H1 (cell line): ENCODE measurements at regions not wholly inside any gene's neighbourhood (a gene's known extent, or its start where the extent isn't known, plus 50 kb on each side); places are given as distances from the start of the nearest gene placed in this dataset.

ENCODE experiments used
- CTCF ChIA-PET: fragments of 300-600 bp; sonication (Branson Sonifier 250); formaldehyde crosslinking; loops from one replicate; lab custom pipeline; 2021; ENCODE audit not compliant: partially characterized antibody; lab: Charles Lee
- POLR2A ChIA-PET: fragments of 300-600 bp; sonication (Branson Sonifier 250); formaldehyde crosslinking; loops from one replicate; lab custom pipeline; 2021; ENCODE audit warnings: inconsistent platforms; ENCODE audit not compliant: partially characterized antibody; lab: Charles Lee
- DNase-seq, 2 experiments: peaks; one replicate each; pipeline versions ENCODE4 v3.0.0 to v3.0.0-alpha.2; 2010 to 2022; ENCODE audit warnings: low spot score in 2 of 2, low read depth in 1 of 2, mixed read lengths in 1 of 2
- FAIRE-seq: peaks from 2 replicates; lab custom pipeline; 2011; peaks lifted over from hg19 to GRCh38; lab: Jason Lieb, UNC
- H2AFZ ChIP-seq: 2 replicates; pipeline ENCODE4 v1.8.1; 2012; ENCODE audit warnings: low read length, inconsistent platforms
- H2AK5ac ChIP-seq: 2 replicates; pipeline ENCODE4 v1.6.1; 2013; ENCODE audit warnings: low read depth, low read length
- H2BK120ac ChIP-seq: replicated peaks from 2 replicates; pipeline ENCODE3; 2013; ENCODE audit warnings: low read depth, low read length, inconsistent platforms
- H2BK12ac ChIP-seq: 2 replicates; pipeline ENCODE4 v1.6.1; 2013; ENCODE audit warnings: low read depth, low read length
- H2BK15ac ChIP-seq: 2 replicates; pipeline ENCODE4 v1.6.1; 2013; ENCODE audit warnings: low read length
- H2BK20ac ChIP-seq: 2 replicates; pipeline ENCODE4 v1.6.1; 2013; ENCODE audit warnings: low read length
- H2BK5ac ChIP-seq: 2 replicates; pipeline ENCODE4 v1.6.1; 2013; ENCODE audit warnings: low read depth, low read length
- H3K14ac ChIP-seq: 2 replicates; pipeline ENCODE4 v1.6.1; 2013; ENCODE audit warnings: inconsistent platforms; ENCODE audit not compliant: insufficient read length
- H3K18ac ChIP-seq: 2 replicates; pipeline ENCODE4 v1.6.1; 2013; ENCODE audit warnings: low read length; ENCODE audit errors: extremely low read depth
- H3K23ac ChIP-seq: 2 replicates; pipeline ENCODE4 v1.6.1; 2013; ENCODE audit warnings: inconsistent platforms; ENCODE audit not compliant: insufficient read length
- H3K23me2 ChIP-seq: 2 replicates; pipeline ENCODE4 v1.6.1; 2013; ENCODE audit warnings: low read depth, low read length
- H3K27ac ChIP-seq: 2 replicates; pipeline ENCODE4 v1.6.1; 2011; ENCODE audit warnings: low read depth, low read length, inconsistent platforms
- H3K27me3 ChIP-seq, 4 experiments: replicated peaks in 1 of 4; 1 replicate in 1 of 4; 2 replicates in 3 of 4; pipeline versions ENCODE4 v1.6.1 to v1.8.1; 2011 to 2013; ENCODE audit warnings: low read length in 3 of 4, mild to moderate bottlenecking in 3 of 4, inconsistent platforms in 2 of 4, mixed read lengths in 2 of 4, moderate library complexity in 1 of 4; ENCODE audit not compliant: control insufficient read depth in 3 of 4, insufficient read depth in 3 of 4; ENCODE audit errors: extremely low read depth in 1 of 4
- H3K36me3 ChIP-seq, 4 experiments: 2 replicates each; pipeline versions ENCODE4 v1.6.1 to v1.8.1; 2011 to 2013; ENCODE audit warnings: mild to moderate bottlenecking in 4 of 4, low read length in 3 of 4, moderate library complexity in 2 of 4, control low read depth in 1 of 4, inconsistent platforms in 1 of 4; ENCODE audit not compliant: insufficient read depth in 4 of 4, control insufficient read depth in 2 of 4
- H3K4ac ChIP-seq: replicated peaks from 2 replicates; pipeline ENCODE3; 2013; ENCODE audit warnings: low read length, low read depth, mixed read lengths, inconsistent platforms; ENCODE audit not compliant: insufficient read length
- H3K4me1 ChIP-seq, 4 experiments: replicated peaks in 1 of 4; 1 replicate in 1 of 4; 2 replicates in 3 of 4; pipeline versions ENCODE4 v1.6.1 to v1.8.1; 2011 to 2013; ENCODE audit warnings: low read length in 3 of 4, inconsistent platforms in 2 of 4, mixed read lengths in 1 of 4; ENCODE audit not compliant: insufficient read depth in 4 of 4, control insufficient read depth in 3 of 4
- H3K4me2 ChIP-seq, 2 experiments: 2 replicates each; pipeline versions ENCODE4 v1.6.1 to v1.8.1; 2011 to 2013; ENCODE audit warnings: low read depth in 2 of 2, low read length in 2 of 2, control low read depth in 1 of 2, inconsistent platforms in 1 of 2, mild to moderate bottlenecking in 1 of 2; ENCODE audit not compliant: insufficient read depth in 1 of 2
- H3K4me3 ChIP-seq, 4 experiments: fragments of 200-600, 300-600 bp in 1 of 4; sonication (generic), shearing (Covaris generic), sonication (Bioruptor Twin) in 1 of 4; 2 replicates each; pipeline versions ENCODE4 v1.5.1 to v1.8.1; 2011 to 2016; ENCODE audit warnings: low read length in 4 of 4, low read depth in 3 of 4, control low read depth in 2 of 4, inconsistent platforms in 2 of 4, mild to moderate bottlenecking in 2 of 4, mixed read lengths in 1 of 4, moderate library complexity in 1 of 4; ENCODE audit not compliant: insufficient read depth in 2 of 4; ENCODE audit errors: extremely low read depth in 1 of 4
- H3K56ac ChIP-seq: replicated peaks from 2 replicates; pipeline ENCODE3; 2013; ENCODE audit warnings: low read depth, mild to moderate bottlenecking, mixed read lengths, low read length, inconsistent platforms; ENCODE audit not compliant: insufficient read length
- H3K79me1 ChIP-seq: 2 replicates; pipeline ENCODE4 v1.6.1; 2013; ENCODE audit warnings: low read depth, low read length, control low read depth
- H3K79me2 ChIP-seq, 2 experiments: 2 replicates each; pipeline versions ENCODE4 v1.6.1 to v1.8.1; 2012 to 2013; ENCODE audit warnings: low read length in 2 of 2, mild to moderate bottlenecking in 2 of 2, inconsistent platforms in 1 of 2; ENCODE audit not compliant: insufficient read depth in 2 of 2, control insufficient read depth in 1 of 2
- H3K9ac ChIP-seq, 4 experiments: replicated peaks in 1 of 4; 1 replicate in 1 of 4; 2 replicates in 3 of 4; pipeline versions ENCODE4 v1.6.1 to v1.8.1; 2011 to 2013; ENCODE audit warnings: low read depth in 3 of 4, low read length in 3 of 4, control low read depth in 2 of 4, mild to moderate bottlenecking in 2 of 4, moderate library complexity in 2 of 4, inconsistent platforms in 1 of 4; ENCODE audit errors: extremely low read depth in 1 of 4
- H3K9me3 ChIP-seq, 2 experiments: 2 replicates each; pipeline versions ENCODE4 v1.6.1 to v1.8.1; 2012 to 2013; ENCODE audit warnings: mild to moderate bottlenecking in 2 of 2, moderate library complexity in 2 of 2, control low read depth in 1 of 2, inconsistent platforms in 1 of 2, low read depth in 1 of 2, low read length in 1 of 2, mixed read lengths in 1 of 2; ENCODE audit not compliant: insufficient read depth in 2 of 2
- H4K20me1 ChIP-seq, 2 experiments: replicated peaks in 1 of 2; 2 replicates each; pipeline versions ENCODE3 to v1.8.1; 2011 to 2013; ENCODE audit warnings: inconsistent platforms in 2 of 2, low read length in 2 of 2, mild to moderate bottlenecking in 1 of 2; ENCODE audit not compliant: insufficient read depth in 2 of 2, control insufficient read depth in 1 of 2
- H4K5ac ChIP-seq: 2 replicates; pipeline ENCODE4 v1.6.1; 2013; ENCODE audit warnings: low read length, low read depth, mixed read lengths, inconsistent platforms; ENCODE audit not compliant: insufficient read length
- H4K8ac ChIP-seq: 2 replicates; pipeline ENCODE4 v1.8.0; 2013; ENCODE audit warnings: mild to moderate bottlenecking, moderate library complexity, low read length, inconsistent platforms; ENCODE audit not compliant: insufficient read depth; ENCODE audit errors: extremely low read depth
- H4K91ac ChIP-seq: replicated peaks from 2 replicates; pipeline ENCODE3; 2013; ENCODE audit warnings: low read length, mixed read lengths, inconsistent platforms; ENCODE audit not compliant: insufficient read length
- ASH2L ChIP-seq: fragments of 200-600, 300-600 bp; sonication (generic); IDR thresholded peaks from one replicate; pipeline ENCODE4 v1.7.1; 2017; ENCODE audit warnings: low read length
- CBX8 ChIP-seq: fragments of 300-800, 300-1000 bp; sonication (generic); IDR thresholded peaks from 2 replicates; pipeline ENCODE4 v1.7.1; 2016; ENCODE audit warnings: low read depth, low read length, borderline replicate concordance
- JUND ChIP-seq: IDR thresholded peaks from 2 replicates; pipeline ENCODE4 v1.6.1; 2011; ENCODE audit warnings: mild to moderate bottlenecking, improper control_type of control experiment, low read length
- KDM1A ChIP-seq: fragments of 200-600, 300-600 bp; sonication (generic); IDR thresholded peaks from 2 replicates; pipeline ENCODE4 v1.7.1; 2016; ENCODE audit warnings: mild to moderate bottlenecking, low read length, borderline replicate concordance
- MAX ChIP-seq: IDR thresholded peaks from 2 replicates; pipeline ENCODE4 v1.6.1; 2012; ENCODE audit warnings: inconsistent platforms
- RAD21 ChIP-seq, 2 experiments: IDR thresholded peaks in 1 of 2; conservative IDR thresholded peaks in 1 of 2; 2 replicates each; pipeline ENCODE4 v1.6.1; 2011; ENCODE audit warnings: low read depth in 2 of 2, low read length in 2 of 2, improper control_type of control experiment in 1 of 2, inconsistent platforms in 1 of 2, mild to moderate bottlenecking in 1 of 2, moderate library complexity in 1 of 2
- WGBS, 2 experiments: shearing (Covaris generic) in 1 of 2; methylation state at CpG; one replicate each; pipeline versions ENCODE4 v1.1.6 to v1.1.7; 2013 to 2015; ENCODE audit warnings: low lambda C conversion rate in 2 of 2, mixed read lengths in 2 of 2, inconsistent platforms in 1 of 2, low coverage in 1 of 2, missing lambda C conversion rate in 1 of 2; ENCODE audit not compliant: insufficient replicate concordance in 2 of 2, insufficient coverage in 1 of 2, insufficient read length in 1 of 2; ENCODE audit errors: extremely low coverage in 1 of 2, missing lambda C conversion rate in 1 of 2; 5-methylcytosine and 5-hydroxymethylcytosine counted together
- TF ChIP-seq, protein P1 (sequence below), 3 experiments: IDR thresholded peaks; 1 replicate in 2 of 3; 2 replicates in 1 of 3; pipeline versions ENCODE4 v1.5.1 to v1.6.1; 2011; ENCODE audit warnings: low read length in 3 of 3, mild to moderate bottlenecking in 3 of 3, inconsistent platforms in 2 of 3, low read depth in 1 of 3, moderate library complexity in 1 of 3; ENCODE audit not compliant: insufficient read depth in 1 of 3; ENCODE audit errors: control extremely low read depth in 1 of 3

GRCh38 chr20:1825938-1826445 is 69.2 kb upstream of the SIRPA start:
- H2AK5ac ChIP-seq: no peak overlapping the region
- no peaks in the 10 kb centered on the region for H4K20me1 ChIP-seq
- H2BK15ac ChIP-seq: no peak overlapping the region
- ChIA-PET CTCF (interaction anchor here (1.3 kb wide), 1 partner anchor 23 kb away, joined by 4 read pairs; no protein-coding TSS in a partner anchor), POLR2A (no interaction called here)
- no peak overlapping the region for H3K27ac ChIP-seq
- FAIRE-seq: no peak
- H3K18ac ChIP-seq: no peak overlapping the region
- no peak overlapping the region for H2BK5ac ChIP-seq
- H3K4me1 ChIP-seq: peaks cover 0 to 4% (median 0%) of the 10 kb centered on the region in 4 experiments; a peak in 1 of 7 replicates
- H4K8ac ChIP-seq: no peak overlapping the region; the same call in 1 of the 2 replicates
- H3K23me2 ChIP-seq: no peaks in the 10 kb centered on the region; the same call in 1 of the 2 replicates
- H2BK20ac ChIP-seq: no peak overlapping the region
- no peak overlapping the region for H3K9ac ChIP-seq
- H3K23ac ChIP-seq: no peak overlapping the region
- TF ChIP-seq ASH2L: no peak
- TF ChIP-seq, protein P1, sequence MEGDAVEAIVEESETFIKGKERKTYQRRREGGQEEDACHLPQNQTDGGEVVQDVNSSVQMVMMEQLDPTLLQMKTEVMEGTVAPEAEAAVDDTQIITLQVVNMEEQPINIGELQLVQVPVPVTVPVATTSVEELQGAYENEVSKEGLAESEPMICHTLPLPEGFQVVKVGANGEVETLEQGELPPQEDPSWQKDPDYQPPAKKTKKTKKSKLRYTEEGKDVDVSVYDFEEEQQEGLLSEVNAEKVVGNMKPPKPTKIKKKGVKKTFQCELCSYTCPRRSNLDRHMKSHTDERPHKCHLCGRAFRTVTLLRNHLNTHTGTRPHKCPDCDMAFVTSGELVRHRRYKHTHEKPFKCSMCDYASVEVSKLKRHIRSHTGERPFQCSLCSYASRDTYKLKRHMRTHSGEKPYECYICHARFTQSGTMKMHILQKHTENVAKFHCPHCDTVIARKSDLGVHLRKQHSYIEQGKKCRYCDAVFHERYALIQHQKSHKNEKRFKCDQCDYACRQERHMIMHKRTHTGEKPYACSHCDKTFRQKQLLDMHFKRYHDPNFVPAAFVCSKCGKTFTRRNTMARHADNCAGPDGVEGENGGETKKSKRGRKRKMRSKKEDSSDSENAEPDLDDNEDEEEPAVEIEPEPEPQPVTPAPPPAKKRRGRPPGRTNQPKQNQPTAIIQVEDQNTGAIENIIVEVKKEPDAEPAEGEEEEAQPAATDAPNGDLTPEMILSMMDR (IDR thresholded peaks at IDR 0.05; ENCODE audit: control extremely low read depth in 1 of 3, insufficient read depth in 1 of 3, low read depth in 1 of 3, low read length in 3 of 3): peak in 1 of 3 experiments; percentile 10; a peak in 1 of 4 replicates
- TF ChIP-seq RAD21 (IDR thresholded peaks at IDR 0.05 in 1 of 2, conservative IDR thresholded peaks at IDR 0.05 in 1 of 2; ENCODE audit: low read depth in 2 of 2, low read length in 2 of 2): 0 out of 4 replicates have a peak, but pooled peaks of 1 of the 2 experiments have one; percentile 4
- no peak for TF ChIP-seq KDM1A
- TF ChIP-seq MAX: no peak
- no peak for TF ChIP-seq CBX8
- TF ChIP-seq JUND: no peak
- no peak overlapping the region for H3K4me2 ChIP-seq
- no peak overlapping the region for H2AFZ ChIP-seq
- no peaks in the 10 kb centered on the region for H3K27me3 ChIP-seq
- H3K79me1 ChIP-seq: no peaks in the 10 kb centered on the region
- H2BK12ac ChIP-seq: no peak overlapping the region
- H3K56ac ChIP-seq: no peak overlapping the region
- H4K5ac ChIP-seq: no peak overlapping the region
- H3K14ac ChIP-seq: no peak overlapping the region
- H3K4ac ChIP-seq: no peak overlapping the region
- no peaks in the 10 kb centered on the region for H3K79me2 ChIP-seq
- DNase-seq: no peak
- H2BK120ac ChIP-seq: no peak overlapping the region
- H3K9me3 ChIP-seq: no peaks in the 10 kb centered on the region
- no peak overlapping the region for H3K4me3 ChIP-seq
- 94% methylated on average over 4 of the region's 4 CpGs; no CpG with 5 or more reads in 1 of the 2 experiments for WGBS, 2 experiments
- H3K36me3 ChIP-seq: no peaks in the 10 kb centered on the region
- H4K91ac ChIP-seq: no peak overlapping the region
